ENCODE measurements at regions not wholly inside any gene's neighbourhood (a gene's known extent, or its start where the extent isn't known, plus 50 kb on each side); places are given as distances from the start of the nearest gene placed in this dataset.

- TF ChIP-seq MGA (IDR thresholded peaks at IDR 0.05), result no peak
Measured at GRCh38 chr4:36870121-36870520, 374.4 kb upstream of the NWD2 start (continued).
